GM12875 (cell line): ENCODE measurements at regions not wholly inside any gene's neighbourhood (a gene's known extent, or its start where the extent isn't known, plus 50 kb on each side); places are given as distances from the start of the nearest gene placed in this dataset.

ENCODE experiments used
- H3K4me3 ChIP-seq: one replicate; pipeline ENCODE4 v1.5.1; 2011; ENCODE audit warnings: low read depth, low read length, control low read depth
- CTCF ChIP-seq: IDR thresholded peaks from 2 replicates; pipeline ENCODE4 v1.5.1; 2011; ENCODE audit warnings: low read depth, mild to moderate bottlenecking, control low read depth, inconsistent platforms, low read length, moderate library complexity, borderline replicate concordance; ENCODE audit not compliant: insufficient read depth

- H3K4me3 ChIP-seq: no peak overlapping the region
- TF ChIP-seq CTCF: no peak
These were observed 126.7 kb downstream of the IRF8 start for GRCh38 chr16:86025706-86026105.

- H3K4me3 ChIP-seq: no peak overlapping the region
- TF ChIP-seq CTCF: no peak
These were observed 127.4 kb downstream of the IRF8 start for GRCh38 chr16:86026171-86026910.

GRCh38 chr16:86026916-86027315 lies 128.0 kb downstream of the IRF8 start:
- H3K4me3 ChIP-seq: no peak overlapping the region
- TF ChIP-seq CTCF: no peak

- TF ChIP-seq CTCF: no peak
These were observed 128.6 kb downstream of the IRF8 start for GRCh38 chr16:86027373-86028126.

GRCh38 chr16:86029131-86029741 lies 130.3 kb downstream of the IRF8 start:
- no peak for TF ChIP-seq CTCF
- no peak overlapping the region for H3K4me3 ChIP-seq

More at GRCh38 chr16:86027373-86028126, 128.6 kb downstream of the IRF8 start:
- H3K4me3 ChIP-seq: no peak overlapping the region

- no peak for TF ChIP-seq CTCF
- H3K4me3 ChIP-seq: no peak overlapping the region
These were observed 131.2 kb downstream of the IRF8 start for GRCh38 chr16:86030116-86030515.

GRCh38 chr16:86031141-86031678 lies 132.2 kb downstream of the IRF8 start:
- TF ChIP-seq CTCF: no peak
- H3K4me3 ChIP-seq: no peak overlapping the region
